HG02571 (cell line): ENCODE measurements at regions not wholly inside any gene's neighbourhood (a gene's known extent, or its start where the extent isn't known, plus 50 kb on each side); places are given as distances from the start of the nearest gene placed in this dataset.
"Not testable (repeated sequence)": the region's sequence is repeated elsewhere in the genome, so short reads cannot be mapped to it uniquely, and the experiment has no call there.

ENCODE experiments used
- ATAC-seq: cut with Tn5 transposase; IDR thresholded peaks from one replicate; pipeline ENCODE4 v1.9.1; 2021; ENCODE audit warnings: mild to moderate bottlenecking, moderate library complexity; ENCODE audit not compliant: unreplicated experiment

- no peak for ATAC-seq
These were observed 76.1 kb upstream of the THBS1 start for GRCh38 chr15:39504808-39505207.

GRCh38 chr15:39506146-39506545 lies 74.7 kb upstream of the THBS1 start:
- no peak for ATAC-seq

- no peak for ATAC-seq
These were observed 72.3 kb upstream of the THBS1 start for GRCh38 chr15:39508536-39508935.

GRCh38 chr15:39510001-39510701 lies 70.7 kb upstream of the THBS1 start:
- ATAC-seq: no peak

- no peak for ATAC-seq
These were observed 69.6 kb upstream of the THBS1 start for GRCh38 chr15:39511000-39511915.

GRCh38 chr15:39511916-39512260 lies 69.0 kb upstream of the THBS1 start:
- no peak for ATAC-seq

GRCh38 chr15:39512643-39513042 lies 68.2 kb upstream of the THBS1 start:
- no peak for ATAC-seq

- ATAC-seq: no peak
These were observed 66.9 kb upstream of the THBS1 start for GRCh38 chr15:39513936-39514335.

- ATAC-seq: no peak
These were observed 65.9 kb upstream of the THBS1 start for GRCh38 chr15:39514933-39515332.

GRCh38 chr15:39515765-39516164 lies 65.1 kb upstream of the THBS1 start:
- ATAC-seq: no peak

- ATAC-seq: no peak
These were observed 63.6 kb upstream of the THBS1 start for GRCh38 chr15:39517122-39517855.

GRCh38 chr15:39523968-39524367 lies 56.9 kb upstream of the THBS1 start:
- ATAC-seq: not testable (repeated sequence)

- no peak for ATAC-seq
These were observed 51.4 kb upstream of the THBS1 start for GRCh38 chr15:39529457-39529856.

GRCh38 chr15:39530480-39531342 lies 50.2 kb upstream of the THBS1 start:
- ATAC-seq: no peak
